Liver (tissue), 8 donors: ENCODE measurements at regions not wholly inside any gene's neighbourhood (a gene's known extent, or its start where the extent isn't known, plus 50 kb on each side); places are given as distances from the start of the nearest gene placed in this dataset.

ENCODE experiments used
- DNase-seq: peaks from one replicate; pipeline ENCODE4 v3.0.0-alpha.2; 2017; ENCODE audit warnings: low spot score
- H3K27ac ChIP-seq, 2 donors: one replicate each; pipeline ENCODE4 v1.7.0; 2013; ENCODE audit warnings: inconsistent platforms in 2 of 2, low read length in 2 of 2, control low read depth in 1 of 2, low read depth in 1 of 2, mild to moderate bottlenecking in 1 of 2
- H3K27me3 ChIP-seq, 4 donors: one replicate each; pipeline versions ENCODE4 v1.6.1 to v1.7.0; 2013; ENCODE audit warnings: low read length in 3 of 4, inconsistent platforms in 1 of 4, mild to moderate bottlenecking in 1 of 4, moderate library complexity in 1 of 4; ENCODE audit not compliant: control insufficient read depth in 4 of 4, insufficient read depth in 4 of 4
- H3K36me3 ChIP-seq, 4 donors: one replicate each; pipeline versions ENCODE4 v1.6.1 to v1.7.0; 2013; ENCODE audit warnings: low read length in 3 of 4, mild to moderate bottlenecking in 3 of 4, low read depth in 1 of 4, moderate library complexity in 1 of 4; ENCODE audit not compliant: control insufficient read depth in 4 of 4, insufficient read depth in 3 of 4
- H3K4me1 ChIP-seq, 4 donors: one replicate each; pipeline versions ENCODE4 v1.6.1 to v1.7.0; 2013; ENCODE audit warnings: low read length in 3 of 4, mild to moderate bottlenecking in 3 of 4, moderate library complexity in 1 of 4; ENCODE audit not compliant: control insufficient read depth in 4 of 4, insufficient read depth in 4 of 4
- H3K4me3 ChIP-seq, 3 donors: one replicate each; pipeline versions ENCODE4 v1.6.1 to v1.7.0; 2013; ENCODE audit warnings: low read length in 3 of 3, control low read depth in 1 of 3, low read depth in 1 of 3, mild to moderate bottlenecking in 1 of 3
- H3K9ac ChIP-seq, 2 donors: one replicate each; pipeline ENCODE4 v1.7.0; 2013; ENCODE audit warnings: low read length in 2 of 2, mild to moderate bottlenecking in 2 of 2, moderate library complexity in 2 of 2, control low read depth in 1 of 2, low read depth in 1 of 2
- H3K9me3 ChIP-seq, 4 donors: one replicate each; pipeline versions ENCODE4 v1.6.1 to v1.7.0; 2013; ENCODE audit warnings: low read length in 3 of 4; ENCODE audit not compliant: control insufficient read depth in 4 of 4
- EGR1 ChIP-seq, 2 donors: IDR thresholded peaks; 2 replicates each; pipeline ENCODE4 v1.6.1; 2016 to 2018; ENCODE audit warnings: antibody characterized with exemption in 2 of 2, low read depth in 2 of 2
- FOXA1 ChIP-seq: IDR thresholded peaks from 2 replicates; pipeline ENCODE4 v1.6.1; 2016; ENCODE audit warnings: antibody characterized with exemption
- FOXA2 ChIP-seq: IDR thresholded peaks from 2 replicates; pipeline ENCODE4 v1.6.1; 2016; ENCODE audit warnings: antibody characterized with exemption
- GABPA ChIP-seq, 2 donors: IDR thresholded peaks in 1 of 2; conservative IDR thresholded peaks in 1 of 2; 2 replicates each; pipeline ENCODE4 v1.6.1; 2016; ENCODE audit warnings: antibody characterized with exemption in 2 of 2, mild to moderate bottlenecking in 1 of 2, moderate library complexity in 1 of 2
- HNF4A ChIP-seq, 2 donors: conservative IDR thresholded peaks; 2 replicates each; pipeline ENCODE4 v1.6.1; 2016; ENCODE audit warnings: antibody characterized with exemption in 2 of 2, mild to moderate bottlenecking in 2 of 2
- HNF4G ChIP-seq: IDR thresholded peaks from 2 replicates; pipeline ENCODE4 v1.6.1; 2016; ENCODE audit warnings: antibody characterized with exemption
- JUND ChIP-seq, 2 donors: IDR thresholded peaks; 2 replicates each; pipeline ENCODE4 v1.6.1; 2016; ENCODE audit warnings: antibody characterized with exemption in 2 of 2
- NR2F2 ChIP-seq: IDR thresholded peaks from 2 replicates; pipeline ENCODE4 v1.6.1; 2016; ENCODE audit warnings: antibody characterized with exemption
- RAD21 ChIP-seq, 2 donors: IDR thresholded peaks; 2 replicates each; pipeline ENCODE4 v1.6.1; 2016; ENCODE audit warnings: antibody characterized with exemption in 2 of 2, mild to moderate bottlenecking in 2 of 2
- RXRA ChIP-seq, 2 donors: IDR thresholded peaks; 2 replicates each; pipeline ENCODE4 v1.6.1; 2017 to 2018; ENCODE audit warnings: antibody characterized with exemption in 2 of 2, mild to moderate bottlenecking in 1 of 2
- SP1 ChIP-seq: IDR thresholded peaks from 2 replicates; pipeline ENCODE4 v1.6.1; 2018; ENCODE audit warnings: antibody characterized with exemption, mild to moderate bottlenecking
- TAF1 ChIP-seq: conservative IDR thresholded peaks from 2 replicates; pipeline ENCODE4 v1.6.1; 2016; ENCODE audit warnings: antibody characterized with exemption, mild to moderate bottlenecking
- YY1 ChIP-seq: IDR thresholded peaks from 2 replicates; pipeline ENCODE4 v1.6.1; 2016; ENCODE audit warnings: antibody characterized with exemption, mild to moderate bottlenecking
- WGBS: extraction: QIAGEN DNeasy Blood & Tissue Kit; methylation state at CpG from one replicate; pipeline ENCODE4 v1.1.7; 2013; 5-methylcytosine and 5-hydroxymethylcytosine counted together
- TF ChIP-seq, protein P1 (sequence below): fragments of 150-350 bp; IDR thresholded peaks from 2 replicates; pipeline ENCODE4 v1.5.1; 2017; ENCODE audit warnings: improper control_type of control experiment, low read depth, low read length; ENCODE audit not compliant: missing input control
- TF ChIP-seq, protein P2 (sequence below): IDR thresholded peaks from 2 replicates; pipeline ENCODE4 v1.6.1; 2016; ENCODE audit warnings: antibody characterized with exemption, mild to moderate bottlenecking
- TF ChIP-seq, protein P3 (sequence below): IDR thresholded peaks from 2 replicates; pipeline ENCODE4 v1.6.1; 2016; ENCODE audit warnings: antibody characterized with exemption
- TF ChIP-seq, protein P4 (sequence below): IDR thresholded peaks from 2 replicates; pipeline ENCODE4 v1.6.1; 2016; ENCODE audit warnings: antibody characterized with exemption
- TF ChIP-seq, protein P5 (sequence below): IDR thresholded peaks from 2 replicates; pipeline ENCODE4 v1.6.1; 2016; ENCODE audit warnings: antibody characterized with exemption
- donor health status: healthy.
- donor health status: healthy.
- donor health status: healthy.
- donor health status: healthy.
- donor health status: healthy.

DNA sequence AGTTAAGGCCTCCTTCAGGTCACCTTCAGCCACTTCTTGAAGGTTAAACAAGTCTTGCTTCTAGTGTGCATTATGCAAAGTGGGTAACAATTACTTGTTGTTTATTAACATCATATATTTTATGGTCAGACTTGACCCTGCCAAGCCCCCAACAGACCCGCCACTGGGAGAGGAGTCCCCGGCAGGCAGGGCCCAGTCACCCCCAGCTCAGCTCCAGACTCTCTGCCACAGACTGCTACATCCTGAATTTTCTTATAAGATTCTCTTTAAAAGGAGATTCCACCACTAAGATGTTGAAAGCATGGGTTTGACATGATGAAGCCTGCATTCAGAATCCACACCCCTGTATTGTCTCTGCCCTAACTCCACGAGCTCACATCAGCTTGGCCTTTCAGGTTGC is 174.3 kb upstream of the ARL4C start (continued):
- TF ChIP-seq, protein P1, sequence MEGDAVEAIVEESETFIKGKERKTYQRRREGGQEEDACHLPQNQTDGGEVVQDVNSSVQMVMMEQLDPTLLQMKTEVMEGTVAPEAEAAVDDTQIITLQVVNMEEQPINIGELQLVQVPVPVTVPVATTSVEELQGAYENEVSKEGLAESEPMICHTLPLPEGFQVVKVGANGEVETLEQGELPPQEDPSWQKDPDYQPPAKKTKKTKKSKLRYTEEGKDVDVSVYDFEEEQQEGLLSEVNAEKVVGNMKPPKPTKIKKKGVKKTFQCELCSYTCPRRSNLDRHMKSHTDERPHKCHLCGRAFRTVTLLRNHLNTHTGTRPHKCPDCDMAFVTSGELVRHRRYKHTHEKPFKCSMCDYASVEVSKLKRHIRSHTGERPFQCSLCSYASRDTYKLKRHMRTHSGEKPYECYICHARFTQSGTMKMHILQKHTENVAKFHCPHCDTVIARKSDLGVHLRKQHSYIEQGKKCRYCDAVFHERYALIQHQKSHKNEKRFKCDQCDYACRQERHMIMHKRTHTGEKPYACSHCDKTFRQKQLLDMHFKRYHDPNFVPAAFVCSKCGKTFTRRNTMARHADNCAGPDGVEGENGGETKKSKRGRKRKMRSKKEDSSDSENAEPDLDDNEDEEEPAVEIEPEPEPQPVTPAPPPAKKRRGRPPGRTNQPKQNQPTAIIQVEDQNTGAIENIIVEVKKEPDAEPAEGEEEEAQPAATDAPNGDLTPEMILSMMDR: no peak

DNA sequence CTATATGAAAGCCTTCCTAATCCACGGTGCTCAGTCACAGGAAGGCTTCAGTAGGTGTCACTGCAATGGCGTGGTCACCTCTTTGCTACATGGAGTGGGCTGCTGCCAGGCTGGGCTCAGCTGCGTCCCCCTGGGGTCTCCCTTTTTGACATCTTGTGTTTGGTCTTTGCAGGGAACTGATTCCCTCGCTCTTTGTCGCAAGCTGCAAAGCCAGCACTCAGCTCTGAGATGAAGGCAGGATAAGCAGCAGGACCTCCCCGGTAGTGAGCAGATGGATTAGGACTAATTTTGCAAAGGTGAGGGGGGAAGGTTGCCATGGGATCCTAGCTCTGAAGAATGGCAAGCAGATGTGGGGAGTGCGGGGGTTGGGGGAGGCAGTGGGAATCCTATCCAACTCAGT is 173.9 kb upstream of the ARL4C start:
- Histone ChIP-seq H3K9me3 (no peaks in the 10 kb centered on the region), H3K27me3 (no peaks in the 10 kb centered on the region), H3K4me1 (peaks cover 6 to 17% (median 9%) of the 10 kb centered on the region in 4 donors), H3K36me3 (no peaks in the 10 kb centered on the region), H3K9ac (no peak overlapping the region), H3K4me3 (no peak overlapping the region), H3K27ac (no peak overlapping the region)
- TF ChIP-seq JUND (IDR thresholded peaks at IDR 0.05) (no peak), RAD21 (IDR thresholded peaks at IDR 0.05) (no peak), YY1 (no peak), FOXA2 (no peak), NR2F2 (no peak), EGR1 (IDR thresholded peaks at IDR 0.05; ENCODE audit: low read depth in 2 of 2) (no peak), FOXA1 (no peak), RXRA (IDR thresholded peaks at IDR 0.05) (no peak), SP1 (no peak), HNF4A (conservative IDR thresholded peaks at IDR 0.05) (no peak), TAF1 (no peak), HNF4G (no peak), GABPA (IDR thresholded peaks at IDR 0.05 in 1 of 2, conservative IDR thresholded peaks at IDR 0.05 in 1 of 2) (no peak)
- TF ChIP-seq, protein P2, sequence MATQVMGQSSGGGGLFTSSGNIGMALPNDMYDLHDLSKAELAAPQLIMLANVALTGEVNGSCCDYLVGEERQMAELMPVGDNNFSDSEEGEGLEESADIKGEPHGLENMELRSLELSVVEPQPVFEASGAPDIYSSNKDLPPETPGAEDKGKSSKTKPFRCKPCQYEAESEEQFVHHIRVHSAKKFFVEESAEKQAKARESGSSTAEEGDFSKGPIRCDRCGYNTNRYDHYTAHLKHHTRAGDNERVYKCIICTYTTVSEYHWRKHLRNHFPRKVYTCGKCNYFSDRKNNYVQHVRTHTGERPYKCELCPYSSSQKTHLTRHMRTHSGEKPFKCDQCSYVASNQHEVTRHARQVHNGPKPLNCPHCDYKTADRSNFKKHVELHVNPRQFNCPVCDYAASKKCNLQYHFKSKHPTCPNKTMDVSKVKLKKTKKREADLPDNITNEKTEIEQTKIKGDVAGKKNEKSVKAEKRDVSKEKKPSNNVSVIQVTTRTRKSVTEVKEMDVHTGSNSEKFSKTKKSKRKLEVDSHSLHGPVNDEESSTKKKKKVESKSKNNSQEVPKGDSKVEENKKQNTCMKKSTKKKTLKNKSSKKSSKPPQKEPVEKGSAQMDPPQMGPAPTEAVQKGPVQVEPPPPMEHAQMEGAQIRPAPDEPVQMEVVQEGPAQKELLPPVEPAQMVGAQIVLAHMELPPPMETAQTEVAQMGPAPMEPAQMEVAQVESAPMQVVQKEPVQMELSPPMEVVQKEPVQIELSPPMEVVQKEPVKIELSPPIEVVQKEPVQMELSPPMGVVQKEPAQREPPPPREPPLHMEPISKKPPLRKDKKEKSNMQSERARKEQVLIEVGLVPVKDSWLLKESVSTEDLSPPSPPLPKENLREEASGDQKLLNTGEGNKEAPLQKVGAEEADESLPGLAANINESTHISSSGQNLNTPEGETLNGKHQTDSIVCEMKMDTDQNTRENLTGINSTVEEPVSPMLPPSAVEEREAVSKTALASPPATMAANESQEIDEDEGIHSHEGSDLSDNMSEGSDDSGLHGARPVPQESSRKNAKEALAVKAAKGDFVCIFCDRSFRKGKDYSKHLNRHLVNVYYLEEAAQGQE: no peak
- TF ChIP-seq, protein P1: no peak
- TF ChIP-seq, protein P3, sequence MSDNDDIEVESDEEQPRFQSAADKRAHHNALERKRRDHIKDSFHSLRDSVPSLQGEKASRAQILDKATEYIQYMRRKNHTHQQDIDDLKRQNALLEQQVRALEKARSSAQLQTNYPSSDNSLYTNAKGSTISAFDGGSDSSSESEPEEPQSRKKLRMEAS: no peak
- TF ChIP-seq, protein P4, sequence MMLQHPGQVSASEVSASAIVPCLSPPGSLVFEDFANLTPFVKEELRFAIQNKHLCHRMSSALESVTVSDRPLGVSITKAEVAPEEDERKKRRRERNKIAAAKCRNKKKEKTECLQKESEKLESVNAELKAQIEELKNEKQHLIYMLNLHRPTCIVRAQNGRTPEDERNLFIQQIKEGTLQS: no peak
- TF ChIP-seq, protein P5, sequence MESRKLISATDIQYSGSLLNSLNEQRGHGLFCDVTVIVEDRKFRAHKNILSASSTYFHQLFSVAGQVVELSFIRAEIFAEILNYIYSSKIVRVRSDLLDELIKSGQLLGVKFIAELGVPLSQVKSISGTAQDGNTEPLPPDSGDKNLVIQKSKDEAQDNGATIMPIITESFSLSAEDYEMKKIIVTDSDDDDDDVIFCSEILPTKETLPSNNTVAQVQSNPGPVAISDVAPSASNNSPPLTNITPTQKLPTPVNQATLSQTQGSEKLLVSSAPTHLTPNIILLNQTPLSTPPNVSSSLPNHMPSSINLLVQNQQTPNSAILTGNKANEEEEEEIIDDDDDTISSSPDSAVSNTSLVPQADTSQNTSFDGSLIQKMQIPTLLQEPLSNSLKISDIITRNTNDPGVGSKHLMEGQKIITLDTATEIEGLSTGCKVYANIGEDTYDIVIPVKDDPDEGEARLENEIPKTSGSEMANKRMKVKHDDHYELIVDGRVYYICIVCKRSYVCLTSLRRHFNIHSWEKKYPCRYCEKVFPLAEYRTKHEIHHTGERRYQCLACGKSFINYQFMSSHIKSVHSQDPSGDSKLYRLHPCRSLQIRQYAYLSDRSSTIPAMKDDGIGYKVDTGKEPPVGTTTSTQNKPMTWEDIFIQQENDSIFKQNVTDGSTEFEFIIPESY: no peak
- no peak for DNase-seq
- WGBS: 97% methylated on average over 7 of the region's 7 CpGs
